OCI-LY3 (cell line): ENCODE measurements at regions not wholly inside any gene's neighbourhood (a gene's known extent, or its start where the extent isn't known, plus 50 kb on each side); places are given as distances from the start of the nearest gene placed in this dataset.

Source experiments
- CTCF ChIP-seq: fragments of 200-600, 300-600 bp; sonication (generic); IDR thresholded peaks from 2 replicates; pipeline ENCODE4 v1.5.1; 2014; ENCODE audit warnings: antibody characterized with exemption, low read length, low read depth
- EZH2phosphoT487 ChIP-seq: fragments of 200-600 bp; shearing (Covaris generic); IDR thresholded peaks from 2 replicates; pipeline ENCODE4 v1.6.1; 2018; ENCODE audit warnings: antibody characterized with exemption, mixed run types, low read depth

- TF ChIP-seq CTCF (no peak), EZH2phosphoT487 (no peak)
Measured at GRCh38 chr13:53351021-53351420, 322.4 kb downstream of the OLFM4 start.
